Loucy (cell line): ENCODE measurements at regions not wholly inside any gene's neighbourhood (a gene's known extent, or its start where the extent isn't known, plus 50 kb on each side); places are given as distances from the start of the nearest gene placed in this dataset.
"Not testable (repeated sequence)": the region's sequence is repeated elsewhere in the genome, so short reads cannot be mapped to it uniquely, and the experiment has no call there.

ENCODE experiments used
- CTCF ChIP-seq: fragments of 200-600 bp; sonication (generic); conservative IDR thresholded peaks from 2 replicates; pipeline ENCODE4 v1.5.1; 2014; ENCODE audit warnings: mild to moderate bottlenecking, antibody characterized with exemption, low read length
- EZH2phosphoT487 ChIP-seq: fragments of 200-600 bp; IDR thresholded peaks from 2 replicates; pipeline ENCODE4 v1.6.1; 2018; ENCODE audit warnings: antibody characterized with exemption, mild to moderate bottlenecking, moderate library complexity, borderline replicate concordance

GRCh38 chr15:22201993-22202659 is 121.8 kb downstream of the OR4M2 start:
- not testable (repeated sequence) for TF ChIP-seq CTCF, EZH2phosphoT487
